Kidney (tissue), 13 donors: ENCODE measurements at regions not wholly inside any gene's neighbourhood (a gene's known extent, or its start where the extent isn't known, plus 50 kb on each side); places are given as distances from the start of the nearest gene placed in this dataset.

ENCODE experiments used
- DNase-seq, 5 donors: peaks; one replicate each; pipeline ENCODE4 v3.0.0-alpha.2; 2013 to 2020
- FAIRE-seq: peaks from 2 replicates; lab custom pipeline; 2012; peaks lifted over from hg19 to GRCh38; lab: Jason Lieb, UNC
- H3K27ac ChIP-seq, 2 donors: one replicate each; pipeline ENCODE4 v1.7.0; 2013; ENCODE audit warnings: low read depth in 2 of 2, low read length in 2 of 2, inconsistent platforms in 1 of 2
- H3K27me3 ChIP-seq: one replicate; pipeline ENCODE4 v1.7.1; 2013; ENCODE audit warnings: low read length, inconsistent platforms; ENCODE audit not compliant: control insufficient read depth, insufficient read depth
- H3K36me3 ChIP-seq, 3 donors: one replicate each; pipeline versions ENCODE4 v1.7.0 to v1.7.1; 2013; ENCODE audit warnings: low read length in 3 of 3, control low read depth in 1 of 3, inconsistent platforms in 1 of 3; ENCODE audit not compliant: insufficient read depth in 3 of 3, control insufficient read depth in 2 of 3
- H3K4me1 ChIP-seq, 3 donors: one replicate each; pipeline versions ENCODE4 v1.7.0 to v1.7.1; 2013; ENCODE audit warnings: low read length in 3 of 3, inconsistent platforms in 1 of 3, low read depth in 1 of 3; ENCODE audit not compliant: control insufficient read depth in 2 of 3, insufficient read depth in 2 of 3
- H3K4me3 ChIP-seq, 3 donors: one replicate each; pipeline versions ENCODE4 v1.7.0 to v1.8.1; 2013; ENCODE audit warnings: low read length in 3 of 3, control low read depth in 1 of 3, inconsistent platforms in 1 of 3
- H3K9ac ChIP-seq, 3 donors: one replicate each; pipeline versions ENCODE4 v1.7.0 to v1.7.1; 2013; ENCODE audit warnings: low read length in 3 of 3, control low read depth in 1 of 3, inconsistent platforms in 1 of 3
- H3K9me3 ChIP-seq, 3 donors: one replicate each; pipeline versions ENCODE4 v1.7.0 to v1.7.1; 2013; ENCODE audit warnings: low read length in 3 of 3, control low read depth in 1 of 3, inconsistent platforms in 1 of 3; ENCODE audit not compliant: control insufficient read depth in 2 of 3, insufficient read depth in 1 of 3
- CTCF ChIP-seq: IDR thresholded peaks from 3 replicates; pipeline ENCODE4 v1.5.1; 2012; ENCODE audit warnings: mild to moderate bottlenecking, moderate library complexity, borderline replicate concordance; ENCODE audit not compliant: insufficient read depth; ENCODE audit errors: extremely low read depth
- intact Hi-C: fragments of 100-400 bp; cut with DNase I; formaldehyde crosslinking; loops from one replicate; pipeline ENCODE4 v1.11.1; 2022
- donor health status: control.
- donor health status: control.
- donor health status: control.
- donor health status: control.
- donor health status: control.
- donor health status: DM: yes; HTN: yes; CAD: no.
- donor health status: Normal renal cell carcinoma (clear cell type).

GRCh38 chr12:86473231-86473630, 217.0 kb upstream of the MGAT4C start:
- no peaks in the 10 kb centered on the region for H3K27me3 ChIP-seq
- no peak for TF ChIP-seq CTCF
- H3K36me3 ChIP-seq = no peaks in the 10 kb centered on the region
- H3K9ac ChIP-seq = no peak overlapping the region
- H3K27ac ChIP-seq = no peak overlapping the region
- no peak overlapping the region for H3K4me3 ChIP-seq
- no peaks in the 10 kb centered on the region for H3K4me1 ChIP-seq
- H3K9me3 ChIP-seq = no peaks in the 10 kb centered on the region
- DNase-seq (no peak), FAIRE-seq (no peak)
- intact Hi-C loops = no loop called here

GRCh38 chr12:86456776-86457175, 200.6 kb upstream of the MGAT4C start:
- DNase-seq (no peak), FAIRE-seq (no peak)
- H3K9ac ChIP-seq = no peak overlapping the region
- H3K4me3 ChIP-seq = no peak overlapping the region
- no peak overlapping the region for H3K27ac ChIP-seq
- no peaks in the 10 kb centered on the region for H3K27me3 ChIP-seq
- no peak for TF ChIP-seq CTCF
- intact Hi-C loops = no loop called here
- no peaks in the 10 kb centered on the region for H3K36me3 ChIP-seq
- H3K9me3 ChIP-seq = no peaks in the 10 kb centered on the region
- H3K4me1 ChIP-seq = no peaks in the 10 kb centered on the region

GRCh38 chr12:86456241-86456640, 200.1 kb upstream of the MGAT4C start:
- Histone ChIP-seq H3K36me3 (no peaks in the 10 kb centered on the region), H3K27me3 (no peaks in the 10 kb centered on the region), H3K4me3 (no peak overlapping the region), H3K9ac (no peak overlapping the region), H3K9me3 (no peaks in the 10 kb centered on the region), H3K4me1 (no peaks in the 10 kb centered on the region), H3K27ac (no peak overlapping the region)
- intact Hi-C loops = no loop called here
- FAIRE-seq (no peak), DNase-seq (no peak)
- TF ChIP-seq CTCF = no peak

- Histone ChIP-seq H3K27me3 (no peaks in the 10 kb centered on the region), H3K27ac (no peak overlapping the region), H3K9me3 (no peaks in the 10 kb centered on the region), H3K4me3 (no peak overlapping the region), H3K4me1 (no peaks in the 10 kb centered on the region), H3K9ac (no peak overlapping the region), H3K36me3 (no peaks in the 10 kb centered on the region)
- TF ChIP-seq CTCF = no peak
- intact Hi-C loops = no loop called here
- no peak for FAIRE-seq
- DNase-seq = no peak
These were observed 189.2 kb upstream of the MGAT4C start for GRCh38 chr12:86445356-86445755.
